ENCODE measurements at regions not wholly inside any gene's neighbourhood (a gene's known extent, or its start where the extent isn't known, plus 50 kb on each side); places are given as distances from the start of the nearest gene placed in this dataset.

GRCh38 chr17:53122966-53123365, 699.8 kb upstream of the KIF2B start:
- H3K4me3 Mint-ChIP-seq (ENCODE audit: unreplicated experiment), result no peak overlapping the region
- H3K9me3 Mint-ChIP-seq (ENCODE audit: unreplicated experiment), result no peaks in the 10 kb centered on the region
- Histone ChIP-seq H2AFZ (ENCODE audit: low read depth, low read length) (no peak overlapping the region), H3K79me2 (ENCODE audit: insufficient read depth, low read length) (no peaks in the 10 kb centered on the region), H3K9ac (ENCODE audit: low read length) (no peak overlapping the region), H4K20me1 (ENCODE audit: insufficient read depth, low read length) (no peaks in the 10 kb centered on the region), H3K27me3 (ENCODE audit: insufficient read depth, low read length) (no peaks in the 10 kb centered on the region), H3K4me1 (ENCODE audit: insufficient read depth, low read length) (no peaks in the 10 kb centered on the region), H3K4me2 (ENCODE audit: low read length) (no peak overlapping the region), H3K9me3 (ENCODE audit: insufficient read depth, low read depth, low read length) (no peaks in the 10 kb centered on the region), H3K27ac (ENCODE audit: low read depth, low read length) (no peak overlapping the region), H3K36me3 (ENCODE audit: insufficient read depth, low read length) (no peaks in the 10 kb centered on the region), H3K4me3 (ENCODE audit: insufficient read depth, low read depth, low read length) (no peak overlapping the region)
- H3K27ac Mint-ChIP-seq (ENCODE audit: unreplicated experiment), result no peak overlapping the region
- FAIRE-seq, result no peak
- TF ChIP-seq EZH2 (IDR thresholded peaks at IDR 0.05; ENCODE audit: insufficient read depth, low read length) (no peak), CTCF (IDR thresholded peaks at IDR 0.05; ENCODE audit: insufficient read depth, low read depth, low read length) (no peak)
- DNase-seq (ENCODE audit: low read depth), result no peak
- no peaks in the 10 kb centered on the region for H3K36me3 Mint-ChIP-seq (ENCODE audit: low read depth, unreplicated experiment)
- H3K27me3 Mint-ChIP-seq (ENCODE audit: low read depth, unreplicated experiment), result no peaks in the 10 kb centered on the region
- no peaks in the 10 kb centered on the region for H3K4me1 Mint-ChIP-seq (ENCODE audit: low read depth, unreplicated experiment)

GRCh38 chr17:53119773-53120172, 703.0 kb upstream of the KIF2B start:
- DNase-seq (ENCODE audit: low read depth) (no peak), FAIRE-seq (no peak)
- H3K9me3 Mint-ChIP-seq (ENCODE audit: unreplicated experiment), result peaks cover 5% of the 10 kb centered on the region
- Histone ChIP-seq H3K9ac (ENCODE audit: low read length) (no peak overlapping the region), H3K27me3 (ENCODE audit: insufficient read depth, low read length) (no peaks in the 10 kb centered on the region), H4K20me1 (ENCODE audit: insufficient read depth, low read length) (no peaks in the 10 kb centered on the region), H3K4me2 (ENCODE audit: low read length) (no peak overlapping the region), H3K27ac (ENCODE audit: low read depth, low read length) (no peak overlapping the region), H3K36me3 (ENCODE audit: insufficient read depth, low read length) (no peaks in the 10 kb centered on the region), H2AFZ (ENCODE audit: low read depth, low read length) (no peak overlapping the region), H3K9me3 (ENCODE audit: insufficient read depth, low read depth, low read length) (no peaks in the 10 kb centered on the region), H3K4me1 (ENCODE audit: insufficient read depth, low read length) (no peaks in the 10 kb centered on the region), H3K4me3 (ENCODE audit: insufficient read depth, low read depth, low read length) (no peak overlapping the region), H3K79me2 (ENCODE audit: insufficient read depth, low read length) (no peaks in the 10 kb centered on the region)
- H3K4me3 Mint-ChIP-seq (ENCODE audit: unreplicated experiment), result no peak overlapping the region
- no peaks in the 10 kb centered on the region for H3K36me3 Mint-ChIP-seq (ENCODE audit: low read depth, unreplicated experiment)
- H3K27me3 Mint-ChIP-seq (ENCODE audit: low read depth, unreplicated experiment), result no peaks in the 10 kb centered on the region
- H3K4me1 Mint-ChIP-seq (ENCODE audit: low read depth, unreplicated experiment), result no peaks in the 10 kb centered on the region
- no peak overlapping the region for H3K27ac Mint-ChIP-seq (ENCODE audit: unreplicated experiment)
- TF ChIP-seq CTCF (IDR thresholded peaks at IDR 0.05; ENCODE audit: insufficient read depth, low read depth, low read length), result no peak
- no peak for TF ChIP-seq EZH2 (IDR thresholded peaks at IDR 0.05; ENCODE audit: insufficient read depth, low read length)

GRCh38 chr17:53118948-53119347, 703.8 kb upstream of the KIF2B start:
- Mint-ChIP-seq H3K9me3 (ENCODE audit: unreplicated experiment) (peaks cover 5% of the 10 kb centered on the region), H3K4me1 (ENCODE audit: low read depth, unreplicated experiment) (no peaks in the 10 kb centered on the region), H3K36me3 (ENCODE audit: low read depth, unreplicated experiment) (no peaks in the 10 kb centered on the region), H3K27me3 (ENCODE audit: low read depth, unreplicated experiment) (no peaks in the 10 kb centered on the region), H3K4me3 (ENCODE audit: unreplicated experiment) (no peak overlapping the region), H3K27ac (ENCODE audit: unreplicated experiment) (no peak overlapping the region)
- DNase-seq (ENCODE audit: low read depth), result no peak
- H2AFZ ChIP-seq (ENCODE audit: low read depth, low read length), result no peak overlapping the region
- TF ChIP-seq CTCF (IDR thresholded peaks at IDR 0.05; ENCODE audit: insufficient read depth, low read depth, low read length) (no peak), EZH2 (IDR thresholded peaks at IDR 0.05; ENCODE audit: insufficient read depth, low read length) (no peak)
- no peak overlapping the region for H3K4me2 ChIP-seq (ENCODE audit: low read length)
- no peak overlapping the region for H3K9ac ChIP-seq (ENCODE audit: low read length)
- no peak overlapping the region for H3K27ac ChIP-seq (ENCODE audit: low read depth, low read length)
- no peaks in the 10 kb centered on the region for H3K9me3 ChIP-seq (ENCODE audit: insufficient read depth, low read depth, low read length)
- no peaks in the 10 kb centered on the region for H3K27me3 ChIP-seq (ENCODE audit: insufficient read depth, low read length)
- no peaks in the 10 kb centered on the region for H3K79me2 ChIP-seq (ENCODE audit: insufficient read depth, low read length)
- no peaks in the 10 kb centered on the region for H3K4me1 ChIP-seq (ENCODE audit: insufficient read depth, low read length)
- H3K4me3 ChIP-seq (ENCODE audit: insufficient read depth, low read depth, low read length), result no peak overlapping the region
- no peaks in the 10 kb centered on the region for H4K20me1 ChIP-seq (ENCODE audit: insufficient read depth, low read length)
- FAIRE-seq, result no peak
- no peaks in the 10 kb centered on the region for H3K36me3 ChIP-seq (ENCODE audit: insufficient read depth, low read length)

Measured in astrocyte (in vitro differentiated cells and primary cell).